HepG2 (cell line): ENCODE measurements at regions not wholly inside any gene's neighbourhood (a gene's known extent, or its start where the extent isn't known, plus 50 kb on each side); places are given as distances from the start of the nearest gene placed in this dataset.

Experiments
- AGO2 ChIP-seq: fragments of 200-400 bp; formaldehyde crosslinking; optimal IDR thresholded peaks from 2 replicates; pipeline ENCODE3; 2017; ENCODE audit warnings: mild to moderate bottlenecking, low read depth, low read length, moderate library complexity
- CHCHD3 ChIP-seq: sonication (generic); formaldehyde crosslinking; IDR thresholded peaks from 2 replicates; pipeline ENCODE4 v1.8.0; 2022; ENCODE audit warnings: mild to moderate bottlenecking, missing genetic modification reagents, moderate library complexity
- CHD4 ChIP-seq: fragments of 200-600 bp; sonication (generic); IDR thresholded peaks from 2 replicates; pipeline ENCODE4 v1.7.0; 2017; ENCODE audit warnings: mild to moderate bottlenecking, low read length, borderline replicate concordance
- ETV5 ChIP-seq: IDR thresholded peaks from 2 replicates; pipeline ENCODE4 v1.6.1; 2018; ENCODE audit warnings: missing biosample characterization, missing genetic modification reagents, inconsistent platforms, borderline replicate concordance
- FOXJ3 ChIP-seq: sonication (generic); formaldehyde crosslinking; IDR thresholded peaks from 2 replicates; pipeline ENCODE4 v1.4.0; 2020; ENCODE audit warnings: missing genetic modification reagents, mild to moderate bottlenecking, borderline replicate concordance
- GRHL1 ChIP-seq: sonication (generic); formaldehyde crosslinking; conservative IDR thresholded peaks from 2 replicates; pipeline ENCODE4 v1.8.0; 2022; ENCODE audit warnings: missing genetic modification reagents
- HMGA1 ChIP-seq: sonication (generic); formaldehyde crosslinking; conservative IDR thresholded peaks from 2 replicates; pipeline ENCODE4 v1.4.0; 2020; ENCODE audit warnings: missing genetic modification reagents
- RARA ChIP-seq: IDR thresholded peaks from 2 replicates; pipeline ENCODE4 v1.6.1; 2016; ENCODE audit warnings: missing genetic modification reagents, missing compliant biosample characterization
- REST ChIP-seq, 2 experiments: IDR thresholded peaks; 2 replicates each; pipeline ENCODE4 v1.6.1; 2011 to 2012; ENCODE audit warnings: low read length in 2 of 2, borderline replicate concordance in 1 of 2, low read depth in 1 of 2, mild to moderate bottlenecking in 1 of 2, moderate library complexity in 1 of 2
- SIN3B ChIP-seq: fragments of 150-350 bp; IDR thresholded peaks from 2 replicates; pipeline ENCODE4 v1.6.1; 2014; ENCODE audit warnings: low read length
- ZBTB10 ChIP-seq: sonication (generic); formaldehyde crosslinking; IDR thresholded peaks from 2 replicates; pipeline ENCODE4 v1.4.0; 2020; ENCODE audit warnings: missing genetic modification reagents, borderline replicate concordance
- ZNF235 ChIP-seq: sonication (generic); formaldehyde crosslinking; IDR thresholded peaks from 2 replicates; pipeline ENCODE4 v1.8.1; 2023; ENCODE audit warnings: mild to moderate bottlenecking, missing genetic modification reagents, borderline replicate concordance
- ZNF275 ChIP-seq: sonication (generic); formaldehyde crosslinking; IDR thresholded peaks from 2 replicates; pipeline ENCODE4 v1.8.0; 2022; ENCODE audit warnings: missing genetic modification reagents, mild to moderate bottlenecking, inconsistent platforms, borderline replicate concordance
- ZNF3 ChIP-seq: IDR thresholded peaks from 2 replicates; pipeline ENCODE4 v1.7.0; 2017; ENCODE audit warnings: inconsistent platforms
- ZNF451 ChIP-seq: sonication (generic); formaldehyde crosslinking; IDR thresholded peaks from 2 replicates; pipeline ENCODE4 v1.5.0; 2020; ENCODE audit warnings: mild to moderate bottlenecking, missing genetic modification reagents
- ZNF703 ChIP-seq: sonication (generic); formaldehyde crosslinking; IDR thresholded peaks from 2 replicates; pipeline ENCODE4 v1.5.1; 2020; ENCODE audit warnings: missing genetic modification reagents, mild to moderate bottlenecking, moderate library complexity, borderline replicate concordance
- TF ChIP-seq, protein P1 (sequence below): IDR thresholded peaks from 2 replicates; pipeline ENCODE4 v1.6.1; 2016; ENCODE audit warnings: missing compliant biosample characterization, missing genetic modification reagents, borderline replicate concordance

GRCh38 chr2:240250985-240251847 lies 110.8 kb upstream of the OTOS start (continued):
- TF ChIP-seq, protein P1, sequence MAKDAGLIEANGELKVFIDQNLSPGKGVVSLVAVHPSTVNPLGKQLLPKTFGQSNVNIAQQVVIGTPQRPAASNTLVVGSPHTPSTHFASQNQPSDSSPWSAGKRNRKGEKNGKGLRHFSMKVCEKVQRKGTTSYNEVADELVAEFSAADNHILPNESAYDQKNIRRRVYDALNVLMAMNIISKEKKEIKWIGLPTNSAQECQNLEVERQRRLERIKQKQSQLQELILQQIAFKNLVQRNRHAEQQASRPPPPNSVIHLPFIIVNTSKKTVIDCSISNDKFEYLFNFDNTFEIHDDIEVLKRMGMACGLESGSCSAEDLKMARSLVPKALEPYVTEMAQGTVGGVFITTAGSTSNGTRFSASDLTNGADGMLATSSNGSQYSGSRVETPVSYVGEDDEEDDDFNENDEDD (CRISPR knock-in tag), result peak; percentile 11; the same call in 1 of the 2 replicates
- TF ChIP-seq FOXJ3 (CRISPR knock-in tag), result 0 out of 2 replicates have a peak, but pooled peaks have one; percentile 11
- no peak for TF ChIP-seq HMGA1 (CRISPR knock-in tag)
- peak; percentile 95 for TF ChIP-seq RARA (CRISPR knock-in tag)
- TF ChIP-seq SIN3B, result no peak
- TF ChIP-seq ETV5 (CRISPR knock-in tag), result peak; percentile 24; the same call in 1 of the 2 replicates
- no peak for TF ChIP-seq ZNF3 (CRISPR knock-in tag)
- TF ChIP-seq CHD4, result no peak; the same call in 1 of the 2 replicates
- TF ChIP-seq ZBTB10, result peak; percentile 66; the same call in 1 of the 2 replicates
- TF ChIP-seq ZNF235 (CRISPR knock-in tag), result no peak
- TF ChIP-seq ZNF275 (CRISPR knock-in tag), result no peak; the same call in 1 of the 2 replicates
- TF ChIP-seq CHCHD3 (CRISPR knock-in tag), result no peak
- no peak for TF ChIP-seq ZNF703 (CRISPR knock-in tag)
- peak; percentile 86 for TF ChIP-seq AGO2
- peak; percentile 84 for TF ChIP-seq ZNF451
- no peak for TF ChIP-seq REST (IDR thresholded peaks at IDR 0.05; ENCODE audit: borderline replicate concordance in 1 of 2, low read depth in 1 of 2, low read length in 2 of 2)
- TF ChIP-seq GRHL1, result no peak
